Endothelial cell of umbilical vein (primary cell): ENCODE measurements at regions not wholly inside any gene's neighbourhood (a gene's known extent, or its start where the extent isn't known, plus 50 kb on each side); places are given as distances from the start of the nearest gene placed in this dataset.

Source experiments
- BruUV-seq: library from RNA; stranded (reverse); fragments of 400-500 nt; replicated peaks from 2 replicates; lab custom pipeline; 2021; lab: Mats Ljungman, UMichigan
- CTCF ChIA-PET: fragments of 300-600, 350-600 bp; sonication (Branson Sonifier 250); formaldehyde crosslinking; loops from one replicate; lab custom pipeline; 2021; ENCODE audit warnings: antibody characterized with exemption, inconsistent platforms; lab: Charles Lee
- POLR2A ChIA-PET: fragments of 300-600, 350-600 bp; sonication (Branson Sonifier 250); formaldehyde crosslinking; loops from one replicate; lab custom pipeline; 2021; ENCODE audit warnings: antibody characterized with exemption, inconsistent platforms; lab: Charles Lee
- DNase-seq: peaks from one replicate; pipeline ENCODE4 v3.0.0-alpha.2; 2011; ENCODE audit warnings: low read depth, low spot score
- FAIRE-seq: peaks from 2 replicates; lab custom pipeline; 2011; peaks lifted over from hg19 to GRCh38; lab: Jason Lieb, UNC
- H2AFZ ChIP-seq: 2 replicates; pipeline ENCODE4 v1.6.0; 2012; ENCODE audit warnings: low read depth, low read length, control low read depth, inconsistent platforms
- H3K27ac ChIP-seq: 2 replicates; pipeline ENCODE4 v1.5.1; 2011; ENCODE audit warnings: low read depth, mild to moderate bottlenecking, control low read depth, low read length, moderate library complexity; ENCODE audit not compliant: insufficient read depth
- H3K27me3 ChIP-seq, 2 experiments: 2 replicates each; pipeline versions ENCODE4 v1.6.0 to v1.6.1; 2011; ENCODE audit warnings: low read length in 2 of 2, mixed read lengths in 1 of 2; ENCODE audit not compliant: control insufficient read depth in 2 of 2, insufficient read depth in 2 of 2
- H3K36me3 ChIP-seq, 2 experiments: 2 replicates in 1 of 2; 3 replicates in 1 of 2; pipeline ENCODE4 v1.5.1; 2011; ENCODE audit warnings: low read length in 2 of 2, mild to moderate bottlenecking in 1 of 2, moderate library complexity in 1 of 2; ENCODE audit not compliant: control insufficient read depth in 2 of 2, insufficient read depth in 2 of 2; ENCODE audit errors: extremely low read depth in 1 of 2
- H3K4me1 ChIP-seq: 3 replicates; pipeline ENCODE4 v1.5.1; 2011; ENCODE audit warnings: mild to moderate bottlenecking, low read length; ENCODE audit not compliant: control insufficient read depth, insufficient read depth; ENCODE audit errors: extremely low read depth
- H3K4me2 ChIP-seq: 2 replicates; pipeline ENCODE4 v1.6.1; 2011; ENCODE audit warnings: low read length, control low read depth, mixed read lengths; ENCODE audit not compliant: insufficient read depth
- H3K4me3 ChIP-seq, 3 experiments: fragments of 200-600 bp in 1 of 3; sonication (generic), shearing (Covaris generic) in 1 of 3; replicated peaks in 1 of 3; 2 replicates each; pipeline ENCODE4 v1.5.1; 2011 to 2016; ENCODE audit warnings: control low read depth in 3 of 3, low read length in 3 of 3, mild to moderate bottlenecking in 2 of 3, inconsistent platforms in 1 of 3, low read depth in 1 of 3, moderate library complexity in 1 of 3; ENCODE audit not compliant: insufficient read depth in 1 of 3
- H3K79me2 ChIP-seq: 2 replicates; pipeline ENCODE4 v1.6.0; 2012; ENCODE audit warnings: low read length, inconsistent platforms; ENCODE audit not compliant: control insufficient read depth, insufficient read depth
- H3K9ac ChIP-seq: replicated peaks from 2 replicates; pipeline ENCODE3; 2011; ENCODE audit warnings: low read length, control low read depth; ENCODE audit not compliant: insufficient read depth; ENCODE audit errors: extremely low read depth
- H3K9me1 ChIP-seq: replicated peaks from 3 replicates; pipeline ENCODE4 v1.6.0; 2011; ENCODE audit warnings: mild to moderate bottlenecking, low read length; ENCODE audit not compliant: control insufficient read depth, insufficient read depth; ENCODE audit errors: extremely low read depth
- H3K9me3 ChIP-seq: replicated peaks from 2 replicates; pipeline ENCODE4 v1.5.1; 2012; ENCODE audit warnings: low read length, inconsistent platforms; ENCODE audit not compliant: control insufficient read depth, insufficient read depth
- H4K20me1 ChIP-seq: replicated peaks from 2 replicates; pipeline ENCODE3; 2011; ENCODE audit warnings: mild to moderate bottlenecking, low read length; ENCODE audit not compliant: control insufficient read depth, insufficient read depth; ENCODE audit errors: extremely low read depth
- CTCF ChIP-seq, 2 donors: IDR thresholded peaks; 1 replicate in 1 of 2; 2 replicates in 1 of 2; pipeline ENCODE4 v1.5.1; 2011; ENCODE audit warnings: low read length in 2 of 2, mild to moderate bottlenecking in 2 of 2, moderate library complexity in 2 of 2, control low read depth in 1 of 2, inconsistent platforms in 1 of 2, low read depth in 1 of 2; ENCODE audit not compliant: insufficient read depth in 1 of 2; ENCODE audit errors: extremely low read depth in 1 of 2
- EZH2 ChIP-seq: IDR thresholded peaks from 2 replicates; pipeline ENCODE4 v1.6.1; 2012; ENCODE audit warnings: borderline replicate concordance, low read depth, mild to moderate bottlenecking, moderate library complexity, low read length, inconsistent platforms; ENCODE audit not compliant: severe bottlenecking
- FOS ChIP-seq: IDR thresholded peaks from 2 replicates; pipeline ENCODE4 v1.6.1; 2011; ENCODE audit warnings: mild to moderate bottlenecking, low read length, moderate library complexity, borderline replicate concordance; ENCODE audit not compliant: insufficient read depth
- GATA2 ChIP-seq: IDR thresholded peaks from 2 replicates; pipeline ENCODE4 v1.7.0; 2011; ENCODE audit warnings: low read depth, mild to moderate bottlenecking, moderate library complexity, mixed read lengths, low read length; ENCODE audit not compliant: insufficient read length, insufficient read depth
- JUN ChIP-seq: IDR thresholded peaks from 2 replicates; pipeline ENCODE4 v1.6.1; 2011; ENCODE audit warnings: borderline replicate concordance, low read depth; ENCODE audit not compliant: insufficient read length, insufficient read depth
- MAX ChIP-seq: IDR thresholded peaks from 2 replicates; pipeline ENCODE4 v1.6.1; 2011; ENCODE audit not compliant: insufficient read depth, insufficient read length
- MYC ChIP-seq: IDR thresholded peaks from one replicate; pipeline ENCODE4 v1.6.1; 2011; ENCODE audit warnings: mild to moderate bottlenecking, low read depth, low read length
- POLR2A ChIP-seq: IDR thresholded peaks from 2 replicates; pipeline ENCODE4 v1.6.1; 2012; ENCODE audit warnings: low read depth, mild to moderate bottlenecking, control low read depth, low read length
- POLR2AphosphoS5 ChIP-seq: IDR thresholded peaks from 2 replicates; pipeline ENCODE4 v1.6.1; 2012; ENCODE audit warnings: low read depth, mild to moderate bottlenecking, control low read depth, low read length, moderate library complexity; ENCODE audit not compliant: insufficient read depth
- dilution Hi-C: fragments of 300-500 bp; cut with MboI; formaldehyde crosslinking; loops from one replicate; pipeline ENCODE4 v1.15.0; 2019; ENCODE audit warnings: low sequenced_read_pairs; ENCODE audit not compliant: extremely low pct_ligation_motif_present
- intact Hi-C: fragments of 100-400 bp; cut with micrococcal nuclease; formaldehyde crosslinking; loops from one replicate; pipeline ENCODE4 v1.10.0; 2022

DNA sequence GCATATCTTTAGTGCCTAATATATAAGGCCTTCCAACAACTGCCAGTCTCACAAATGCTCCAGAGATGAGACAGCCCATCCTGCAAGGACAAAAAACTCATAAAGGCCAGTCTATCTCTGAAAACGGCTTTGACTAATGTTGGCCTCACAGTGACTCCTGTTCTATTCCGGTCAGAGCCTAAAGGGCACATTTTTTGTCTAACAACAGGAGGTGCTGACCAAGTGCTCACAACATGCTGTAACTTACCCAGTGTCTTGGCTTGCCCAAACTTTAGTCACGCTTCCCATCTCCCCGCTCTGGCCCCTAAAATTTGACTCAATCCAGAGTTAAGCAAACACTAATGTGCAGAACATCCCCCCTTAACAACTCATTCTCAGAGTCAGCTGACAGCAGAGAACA lies 1411.2 kb upstream of the MIR17HG start:
- CTCF ChIA-PET, result no interaction called here
- no peaks in the 10 kb centered on the region for H3K27me3 ChIP-seq
- no peak overlapping the region for H3K9ac ChIP-seq
- no peaks in the 10 kb centered on the region for H3K9me1 ChIP-seq
- FAIRE-seq (no peak), DNase-seq (no peak)
- H3K4me3 ChIP-seq, result no peak overlapping the region
- H3K4me1 ChIP-seq, result no peaks in the 10 kb centered on the region
- no peak for TF ChIP-seq GATA2
- no peak for TF ChIP-seq JUN
- no peak for TF ChIP-seq EZH2
- no peak for TF ChIP-seq MYC
- no peak for TF ChIP-seq POLR2AphosphoS5
- no peak for TF ChIP-seq MAX
- TF ChIP-seq CTCF (IDR thresholded peaks at IDR 0.05; ENCODE audit: extremely low read depth in 1 of 2, insufficient read depth in 1 of 2, low read depth in 1 of 2, low read length in 2 of 2), result no peak
- TF ChIP-seq FOS, result no peak
- no peak for TF ChIP-seq POLR2A
- H3K79me2 ChIP-seq, result no peaks in the 10 kb centered on the region
- no TSS peak for BruUV-seq
- no peaks in the 10 kb centered on the region for H4K20me1 ChIP-seq
- H3K4me2 ChIP-seq, result no peak overlapping the region
- no peaks in the 10 kb centered on the region for H3K9me3 ChIP-seq
- no peak overlapping the region for H3K27ac ChIP-seq
- dilution Hi-C loops (no loop called here), intact Hi-C loops (loop anchor here (10.0 kb wide), 1 partner anchor 929 kb away; no protein-coding TSS in a partner anchor)
- no peak overlapping the region for H2AFZ ChIP-seq
- H3K36me3 ChIP-seq, result no peaks in the 10 kb centered on the region
- POLR2A ChIA-PET, result no interaction called here
